Karpas-422 (cell line): ENCODE measurements at regions not wholly inside any gene's neighbourhood (a gene's known extent, or its start where the extent isn't known, plus 50 kb on each side); places are given as distances from the start of the nearest gene placed in this dataset.
A peak's percentile ranks its signal among the peaks of the same experiment; 100 is the strongest.

Experiments
- DNase-seq: peaks from one replicate; pipeline ENCODE4 v3.0.0-alpha.2; 2015
- H2AFZ ChIP-seq: fragments of 200-600 bp; sonication (generic); 2 replicates; pipeline ENCODE4 v1.6.1; 2014; ENCODE audit warnings: antibody characterized with exemption, low read length, mixed read lengths
- H3K27ac ChIP-seq: fragments of 200-600 bp; sonication (generic); 2 replicates; pipeline ENCODE4 v1.5.1; 2014; ENCODE audit warnings: mild to moderate bottlenecking, low read length, moderate library complexity
- H3K27me3 ChIP-seq: fragments of 200-600 bp; sonication (generic); 2 replicates; pipeline ENCODE4 v1.6.1; 2014; ENCODE audit warnings: low read length, mixed read lengths
- H3K36me3 ChIP-seq: fragments of 200-600 bp; sonication (generic); 2 replicates; pipeline ENCODE4 v1.6.1; 2014; ENCODE audit warnings: low read length, mixed read lengths; ENCODE audit not compliant: insufficient read depth
- H3K4me1 ChIP-seq: fragments of 200-600 bp; sonication (generic); 2 replicates; pipeline ENCODE4 v1.6.1; 2014; ENCODE audit warnings: mild to moderate bottlenecking, low read length, mixed read lengths
- H3K4me2 ChIP-seq: fragments of 200-600 bp; sonication (generic); 2 replicates; pipeline ENCODE4 v1.6.1; 2014; ENCODE audit warnings: low read length, low read depth, mild to moderate bottlenecking; ENCODE audit not compliant: poor library complexity, severe bottlenecking
- H3K4me3 ChIP-seq: fragments of 200-600 bp; sonication (generic); 2 replicates; pipeline ENCODE4 v1.5.1; 2014; ENCODE audit warnings: mild to moderate bottlenecking, antibody characterized with exemption, low read length, mixed read lengths
- H3K79me2 ChIP-seq: fragments of 200-600 bp; sonication (generic); 2 replicates; pipeline ENCODE4 v1.6.1; 2014; ENCODE audit warnings: mild to moderate bottlenecking, low read length, mixed read lengths
- H3K9ac ChIP-seq: fragments of 200-600 bp; sonication (generic); 2 replicates; pipeline ENCODE4 v1.6.0; 2014; ENCODE audit warnings: low read length
- H3K9me2 ChIP-seq: fragments of 200-600 bp; sonication (generic), shearing (Covaris generic); replicated peaks from 2 replicates; pipeline ENCODE4 v1.6.0; 2014; ENCODE audit warnings: mild to moderate bottlenecking, low read length, moderate library complexity; ENCODE audit not compliant: insufficient read depth
- H3K9me3 ChIP-seq: fragments of 300-700, 200-600 bp; sonication (generic); 2 replicates; pipeline ENCODE4 v1.6.1; 2014; ENCODE audit warnings: low read length, mixed read lengths
- H4K20me1 ChIP-seq: fragments of 200-600 bp; sonication (generic); 2 replicates; pipeline ENCODE4 v1.6.1; 2014; ENCODE audit warnings: mild to moderate bottlenecking, antibody characterized with exemption, low read length, low read depth; ENCODE audit not compliant: insufficient read depth

DNA sequence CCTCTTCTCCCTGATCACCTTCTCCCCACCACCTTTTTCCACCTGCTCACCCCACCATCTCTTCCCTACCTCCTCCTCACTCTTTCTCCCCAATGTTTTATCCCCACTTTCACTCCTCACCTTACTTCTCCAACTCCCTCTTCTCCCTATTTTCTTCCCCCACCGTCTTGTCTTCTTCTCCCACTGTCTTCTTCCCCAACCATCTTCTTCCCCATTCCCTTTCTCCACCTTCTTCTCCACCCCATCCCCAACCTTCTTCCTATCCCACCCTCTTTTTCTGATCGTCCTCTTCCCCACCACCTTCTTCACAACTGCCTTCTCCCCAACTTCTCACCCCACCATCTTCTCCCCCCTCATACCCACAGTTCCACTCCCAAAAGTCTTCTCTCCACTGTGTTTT, 929.4 kb downstream of the UQCRFS1 start:
- no peak for DNase-seq
- no peaks in the 10 kb centered on the region for H4K20me1 ChIP-seq
- H3K9me2 ChIP-seq, result no peaks in the 10 kb centered on the region
- H3K9me3 ChIP-seq, result no peaks in the 10 kb centered on the region
- H3K9ac ChIP-seq, result no peak overlapping the region
- H3K4me2 ChIP-seq, result no peak overlapping the region
- H3K4me1 ChIP-seq, result no peaks in the 10 kb centered on the region
- H2AFZ ChIP-seq, result no peak overlapping the region
- H3K79me2 ChIP-seq, result no peaks in the 10 kb centered on the region
- H3K36me3 ChIP-seq, result no peaks in the 10 kb centered on the region
- H3K27ac ChIP-seq, result no peak overlapping the region
- H3K27me3 ChIP-seq, result no peaks in the 10 kb centered on the region
- H3K4me3 ChIP-seq, result no peak overlapping the region

DNA sequence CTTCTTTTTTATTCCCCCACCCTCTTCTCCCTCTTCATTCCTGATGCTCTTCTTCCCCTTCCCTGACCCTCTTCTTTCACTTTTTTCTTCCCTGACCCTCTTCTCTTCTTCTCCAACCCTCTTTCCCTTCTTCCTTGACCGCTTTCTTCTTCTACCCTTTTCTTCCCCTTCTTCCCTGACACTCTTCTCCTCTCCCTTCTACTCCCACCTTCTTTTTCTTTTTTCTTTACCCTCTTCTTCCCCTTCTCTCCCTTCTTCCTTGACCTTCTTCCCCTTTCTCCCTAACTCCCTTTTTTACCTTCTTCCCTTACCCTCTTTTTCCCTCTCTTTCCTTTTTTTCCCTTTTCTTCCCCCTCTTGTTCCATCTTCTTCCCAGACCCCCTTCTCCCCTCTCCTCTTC, 931.3 kb downstream of the UQCRFS1 start:
- Histone ChIP-seq H3K4me1 (no peaks in the 10 kb centered on the region), H2AFZ (no peak overlapping the region), H3K9me2 (no peaks in the 10 kb centered on the region), H3K9me3 (no peaks in the 10 kb centered on the region), H3K36me3 (no peaks in the 10 kb centered on the region), H3K9ac (no peak overlapping the region), H3K4me2 (no peak overlapping the region), H4K20me1 (no peaks in the 10 kb centered on the region), H3K27ac (no peak overlapping the region), H3K79me2 (no peaks in the 10 kb centered on the region), H3K27me3 (no peaks in the 10 kb centered on the region), H3K4me3 (no peak overlapping the region)
- DNase-seq, result no peak

DNA sequence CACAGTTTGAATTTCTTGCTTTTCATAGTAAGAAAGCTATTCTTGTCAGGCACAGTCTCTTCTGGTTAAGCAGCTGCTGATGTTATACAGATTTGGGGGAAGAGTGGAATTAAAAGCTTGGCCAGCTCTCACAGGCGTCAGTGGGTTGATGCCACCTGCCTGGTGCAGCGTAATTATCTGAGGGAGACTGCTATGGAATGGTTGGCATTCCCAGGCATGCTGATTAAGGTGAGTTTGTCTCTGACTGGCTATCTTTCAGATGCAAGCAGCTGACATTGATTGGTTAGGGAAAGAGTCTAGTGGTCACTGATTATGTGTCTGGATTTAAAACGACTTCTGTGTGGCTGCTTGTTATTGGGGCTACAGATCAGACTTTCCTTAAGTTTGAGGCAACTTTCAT, 948.4 kb downstream of the UQCRFS1 start:
- Histone ChIP-seq H3K36me3 (no peaks in the 10 kb centered on the region), H3K4me1 (no peaks in the 10 kb centered on the region), H3K9me3 (peaks cover 6% of the 10 kb centered on the region), H4K20me1 (no peaks in the 10 kb centered on the region), H3K9ac (no peak overlapping the region), H3K27ac (no peak overlapping the region), H3K79me2 (no peaks in the 10 kb centered on the region), H2AFZ (no peak overlapping the region), H3K4me2 (no peak overlapping the region), H3K27me3 (no peaks in the 10 kb centered on the region), H3K9me2 (no peaks in the 10 kb centered on the region), H3K4me3 (no peak overlapping the region)
- DNase-seq, result no peak

DNA sequence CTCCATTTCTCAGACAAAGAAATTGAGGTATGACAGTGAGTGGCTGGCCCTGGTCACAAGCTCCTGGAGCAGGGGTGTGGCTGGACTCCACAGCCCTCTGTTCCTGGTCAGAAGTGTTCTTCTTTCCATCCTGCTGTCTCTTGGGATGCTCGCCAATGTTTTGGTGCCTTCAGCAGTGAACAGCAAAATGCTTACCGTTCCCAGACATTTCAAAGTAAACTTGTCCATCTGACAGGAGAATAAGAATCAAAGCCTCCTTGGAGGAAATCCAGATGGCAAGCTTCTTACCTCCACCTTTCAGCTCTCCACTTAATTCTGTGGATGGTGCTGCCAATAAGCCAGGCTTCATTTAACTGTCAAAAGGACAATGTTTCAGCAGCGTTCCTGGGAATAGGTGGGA, 954.1 kb downstream of the UQCRFS1 start:
- peaks cover 6% of the 10 kb centered on the region for H3K9me3 ChIP-seq
- H3K79me2 ChIP-seq, result no peaks in the 10 kb centered on the region
- H3K9ac ChIP-seq, result no peak overlapping the region
- no peaks in the 10 kb centered on the region for H4K20me1 ChIP-seq
- H3K4me1 ChIP-seq, result no peaks in the 10 kb centered on the region
- H2AFZ ChIP-seq, result no peak overlapping the region
- H3K36me3 ChIP-seq, result no peaks in the 10 kb centered on the region
- DNase-seq, result no peak
- no peaks in the 10 kb centered on the region for H3K27me3 ChIP-seq
- H3K4me2 ChIP-seq, result no peak overlapping the region
- no peaks in the 10 kb centered on the region for H3K9me2 ChIP-seq
- H3K27ac ChIP-seq, result no peak overlapping the region
- no peak overlapping the region for H3K4me3 ChIP-seq

DNA sequence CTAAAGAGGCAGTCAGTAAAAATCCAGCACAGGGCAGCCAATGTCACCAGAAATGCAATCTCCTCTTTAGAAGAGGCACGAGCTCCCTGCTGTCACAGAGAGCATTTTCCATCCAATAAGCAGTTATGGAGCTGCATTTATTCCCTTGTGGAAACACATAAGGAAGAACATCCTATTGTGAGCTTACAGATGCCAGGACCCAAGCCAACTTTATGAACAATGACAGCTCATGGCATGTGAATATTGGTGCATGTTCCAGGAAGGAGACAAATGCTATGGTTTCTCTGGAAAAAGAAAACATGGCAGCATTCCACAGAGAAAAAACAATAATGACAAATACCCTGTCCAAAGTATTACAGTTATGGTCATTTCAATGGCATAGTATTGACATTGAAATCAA, 955.6 kb downstream of the UQCRFS1 start:
- Histone ChIP-seq H3K9me3 (peaks cover 4% of the 10 kb centered on the region), H3K79me2 (no peaks in the 10 kb centered on the region), H3K4me2 (no peak overlapping the region), H3K27me3 (no peaks in the 10 kb centered on the region), H3K9ac (no peak overlapping the region), H2AFZ (no peak overlapping the region), H3K27ac (no peak overlapping the region), H3K36me3 (no peaks in the 10 kb centered on the region), H3K4me1 (no peaks in the 10 kb centered on the region), H3K9me2 (no peaks in the 10 kb centered on the region), H4K20me1 (no peaks in the 10 kb centered on the region), H3K4me3 (no peak overlapping the region)
- DNase-seq, result no peak

DNA sequence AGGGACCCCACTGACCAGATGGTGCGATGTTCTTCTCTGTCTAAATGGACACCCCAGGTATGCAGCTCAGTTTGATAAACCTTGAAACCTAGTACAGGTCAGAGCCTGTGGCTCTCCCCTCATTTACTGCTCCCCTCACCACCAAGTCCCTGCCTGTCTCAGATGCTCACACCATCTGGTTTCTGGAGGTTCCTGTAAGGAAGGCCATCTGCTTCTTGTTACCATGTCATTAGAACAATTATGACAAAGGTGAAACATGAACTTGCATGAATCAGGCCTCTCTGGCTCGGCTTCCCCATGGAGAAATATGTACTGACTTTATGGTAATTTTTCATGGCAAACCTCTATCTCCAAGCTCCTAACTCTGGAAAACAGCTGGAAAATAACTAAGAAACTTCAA, 965.7 kb downstream of the UQCRFS1 start:
- Histone ChIP-seq H3K4me3 (no peak overlapping the region), H3K9me2 (no peaks in the 10 kb centered on the region), H3K79me2 (no peaks in the 10 kb centered on the region), H3K27ac (no peak overlapping the region), H3K9ac (no peak overlapping the region), H3K4me2 (no peak overlapping the region), H2AFZ (no peak overlapping the region), H3K27me3 (no peaks in the 10 kb centered on the region), H3K9me3 (no peaks in the 10 kb centered on the region), H3K4me1 (no peaks in the 10 kb centered on the region), H4K20me1 (no peaks in the 10 kb centered on the region), H3K36me3 (no peaks in the 10 kb centered on the region)
- no peak for DNase-seq

DNA sequence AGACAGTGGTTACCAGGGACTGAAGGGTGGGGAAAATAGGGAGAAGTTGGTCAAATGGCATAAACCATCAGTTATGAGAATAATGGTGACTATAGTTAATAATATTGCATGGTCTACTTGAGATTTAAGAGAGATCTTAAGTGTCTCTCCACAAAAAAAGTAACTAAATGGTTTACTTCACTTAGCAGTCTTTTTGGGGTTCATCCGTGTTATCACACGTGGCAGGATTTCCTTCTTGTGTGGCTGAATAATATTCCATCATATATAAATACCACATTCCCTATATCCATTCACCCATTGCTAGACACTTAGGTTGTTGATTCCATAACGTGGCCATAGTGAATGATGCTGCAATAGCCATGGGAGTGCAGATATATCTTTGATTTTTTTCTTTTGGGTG, 967.0 kb downstream of the UQCRFS1 start:
- Histone ChIP-seq H3K4me1 (no peaks in the 10 kb centered on the region), H3K79me2 (no peaks in the 10 kb centered on the region), H3K27me3 (no peaks in the 10 kb centered on the region), H3K36me3 (no peaks in the 10 kb centered on the region), H3K27ac (no peak overlapping the region), H3K4me2 (no peak overlapping the region), H3K9me2 (no peaks in the 10 kb centered on the region), H4K20me1 (no peaks in the 10 kb centered on the region), H2AFZ (no peak overlapping the region), H3K9me3 (no peaks in the 10 kb centered on the region), H3K9ac (no peak overlapping the region), H3K4me3 (no peak overlapping the region)
- no peak for DNase-seq

DNA sequence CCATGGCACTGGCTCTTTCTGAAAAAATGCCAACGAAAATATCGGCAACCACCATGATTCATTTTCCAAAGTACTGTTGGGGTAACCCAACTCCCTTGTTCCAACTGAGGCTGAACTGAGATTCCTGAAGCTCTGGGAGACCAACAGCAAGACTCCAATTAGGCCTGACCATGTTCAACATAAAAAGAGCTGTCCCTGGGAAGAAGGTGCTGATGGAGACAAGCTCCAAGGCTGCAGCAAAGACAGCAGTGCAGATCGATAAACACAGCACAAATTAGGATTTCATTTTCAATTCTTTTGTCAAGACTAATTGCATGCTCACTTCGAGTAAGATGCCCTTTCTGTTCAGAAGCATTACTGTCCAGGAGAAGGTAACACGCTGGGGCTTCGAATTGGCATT, 968.0 kb downstream of the UQCRFS1 start:
- H3K9ac ChIP-seq, result no peak overlapping the region
- no peaks in the 10 kb centered on the region for H3K9me2 ChIP-seq
- H3K4me2 ChIP-seq, result no peak overlapping the region
- H3K9me3 ChIP-seq, result no peaks in the 10 kb centered on the region
- no peaks in the 10 kb centered on the region for H3K79me2 ChIP-seq
- no peaks in the 10 kb centered on the region for H3K4me1 ChIP-seq
- no peaks in the 10 kb centered on the region for H4K20me1 ChIP-seq
- no peak overlapping the region for H2AFZ ChIP-seq
- no peak overlapping the region for H3K27ac ChIP-seq
- DNase-seq, result no peak
- H3K27me3 ChIP-seq, result no peaks in the 10 kb centered on the region
- H3K36me3 ChIP-seq, result no peaks in the 10 kb centered on the region
- no peak overlapping the region for H3K4me3 ChIP-seq

DNA sequence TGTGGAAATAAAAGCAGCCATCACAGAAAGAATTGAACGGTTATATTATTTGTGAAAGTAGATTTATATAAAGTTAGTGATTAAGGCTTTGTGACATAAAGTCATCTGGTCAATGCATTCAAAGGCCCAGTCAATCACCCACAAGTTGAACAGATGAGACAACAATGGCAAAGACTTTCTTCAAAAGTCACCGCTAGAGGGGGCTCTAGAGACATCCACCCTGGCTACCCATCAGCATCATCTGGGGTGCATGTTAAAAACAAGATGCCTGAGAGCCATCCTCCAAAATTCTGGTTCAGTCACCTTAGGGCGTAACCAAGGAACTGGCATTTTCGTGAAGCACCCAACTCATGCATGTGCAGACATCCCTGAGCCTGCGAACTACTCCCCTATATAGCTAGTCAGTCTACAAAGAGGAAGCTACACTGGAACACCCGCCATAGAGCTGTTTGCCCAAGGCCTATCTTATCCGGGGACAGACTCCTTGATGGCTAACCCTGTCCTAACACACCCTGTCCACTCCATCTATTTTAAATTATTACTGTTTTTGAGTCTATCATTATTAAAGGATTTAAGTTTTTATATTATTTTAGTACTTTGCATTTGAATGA, 970.5 kb downstream of the UQCRFS1 start:
- H2AFZ ChIP-seq, result no peak overlapping the region
- H3K27ac ChIP-seq, result no peak overlapping the region
- DNase-seq, result peak; percentile 80
- H3K4me1 ChIP-seq, result no peaks in the 10 kb centered on the region
- H3K9me3 ChIP-seq, result no peaks in the 10 kb centered on the region
- H3K4me3 ChIP-seq, result no peak overlapping the region
- H3K9ac ChIP-seq, result no peak overlapping the region
- no peaks in the 10 kb centered on the region for H3K27me3 ChIP-seq
- no peaks in the 10 kb centered on the region for H3K36me3 ChIP-seq
- H3K4me2 ChIP-seq, result no peak overlapping the region
- no peaks in the 10 kb centered on the region for H4K20me1 ChIP-seq
- no peaks in the 10 kb centered on the region for H3K79me2 ChIP-seq
- no peaks in the 10 kb centered on the region for H3K9me2 ChIP-seq
